Activated T-cell treated with anti-CD3 and anti-CD28 coated beads, Interleukin-2, amount 50 U/mL, for 24 hours (primary cell): ENCODE measurements at regions not wholly inside any gene's neighbourhood (a gene's known extent, or its start where the extent isn't known, plus 50 kb on each side); places are given as distances from the start of the nearest gene placed in this dataset.
"Not testable (repeated sequence)": the region's sequence is repeated elsewhere in the genome, so short reads cannot be mapped to it uniquely, and the experiment has no call there.

ENCODE experiments used
- DNase-seq: peaks from one replicate; pipeline ENCODE4 v3.0.0-alpha.2; 2020
- H3K27ac Mint-ChIP-seq: 2 replicates; pipeline ENCODE4 v1.8.0; 2020; ENCODE audit warnings: mild to moderate bottlenecking, mixed read lengths
- H3K27me3 Mint-ChIP-seq: 2 replicates; pipeline ENCODE4 v1.8.0; 2020; ENCODE audit warnings: mixed read lengths
- H3K36me3 Mint-ChIP-seq: 2 replicates; pipeline ENCODE4 v1.8.0; 2020; ENCODE audit warnings: low read depth, mixed read lengths
- H3K4me1 Mint-ChIP-seq: 2 replicates; pipeline ENCODE4 v1.8.0; 2020; ENCODE audit warnings: low read depth, mixed read lengths
- H3K4me3 Mint-ChIP-seq: 2 replicates; pipeline ENCODE4 v1.8.0; 2020; ENCODE audit warnings: mild to moderate bottlenecking, moderate library complexity, mixed read lengths
- H3K9me3 Mint-ChIP-seq: 2 replicates; pipeline ENCODE4 v1.8.0; 2020; ENCODE audit warnings: mixed read lengths

DNA sequence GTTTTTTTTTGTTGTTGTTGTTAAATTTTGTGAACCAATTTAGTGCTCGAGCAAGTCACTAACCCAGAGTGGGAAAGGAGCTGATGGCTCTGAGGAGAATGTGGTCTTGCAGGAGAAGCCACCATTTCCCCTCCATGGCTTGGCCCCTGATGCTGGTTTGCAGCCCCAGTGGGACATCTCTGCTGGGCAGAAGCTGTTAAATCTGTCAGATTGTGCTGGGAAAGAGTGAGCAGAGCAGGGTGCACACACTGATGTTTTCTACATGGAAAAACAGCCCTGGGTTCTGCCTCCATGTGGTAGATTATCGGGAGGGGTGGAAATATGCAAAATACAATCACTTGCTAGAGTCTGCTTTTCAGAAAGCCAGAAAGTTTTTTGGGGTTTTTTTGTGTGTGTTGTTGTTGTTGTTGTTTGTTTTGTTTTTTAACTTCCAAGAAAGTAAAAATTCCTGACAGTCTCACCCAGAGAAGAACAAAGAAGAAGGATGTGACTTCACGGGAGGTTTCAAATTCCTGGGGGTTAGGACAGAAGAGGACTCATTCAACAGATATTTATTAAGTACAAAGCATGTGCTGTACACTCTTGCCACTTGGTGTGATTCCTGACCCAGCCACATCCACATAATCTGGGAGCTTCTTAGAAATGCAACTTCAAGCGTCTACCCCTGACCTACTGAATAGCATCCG, 133.7 kb downstream of the FOXB1 start:
- no peak for DNase-seq
- Mint-ChIP-seq H3K27ac (no peak overlapping the region), H3K4me1 (no peaks in the 10 kb centered on the region), H3K4me3 (no peak overlapping the region), H3K36me3 (no peaks in the 10 kb centered on the region), H3K27me3 (peaks cover 51% of the 10 kb centered on the region), H3K9me3 (no peaks in the 10 kb centered on the region)

DNA sequence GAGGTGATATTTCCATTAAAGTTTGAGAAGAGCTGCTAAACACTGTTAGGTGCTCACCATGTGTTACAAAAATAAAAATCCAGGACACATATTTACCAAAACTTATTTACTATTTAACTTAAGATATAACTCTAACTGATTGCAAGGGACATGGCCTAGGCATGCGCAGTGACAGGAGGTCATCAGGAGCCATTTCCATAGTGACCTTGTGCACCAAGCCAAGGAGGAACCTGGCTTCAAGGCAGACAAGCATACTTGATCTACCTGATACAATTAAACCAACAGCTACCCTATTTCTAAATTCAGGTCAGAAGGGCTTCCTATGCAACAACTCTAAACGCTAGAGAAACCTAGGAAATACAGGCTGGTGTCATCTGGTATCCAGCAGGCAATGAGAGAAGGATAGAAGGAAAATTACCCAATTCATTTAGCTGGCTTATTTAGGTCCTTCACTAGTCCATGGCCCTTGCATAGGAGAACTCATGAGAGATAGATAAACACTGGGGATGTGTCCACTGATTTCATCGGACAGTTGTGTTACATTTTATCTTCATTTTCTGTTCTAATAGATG, 134.4 kb downstream of the FOXB1 start:
- no peak overlapping the region for H3K27ac Mint-ChIP-seq
- no peaks in the 10 kb centered on the region for H3K9me3 Mint-ChIP-seq
- no peak overlapping the region for H3K4me3 Mint-ChIP-seq
- DNase-seq = no peak
- H3K36me3 Mint-ChIP-seq = no peaks in the 10 kb centered on the region
- no peaks in the 10 kb centered on the region for H3K4me1 Mint-ChIP-seq
- peaks cover 49% of the 10 kb centered on the region for H3K27me3 Mint-ChIP-seq

GRCh38 chr15:60152386-60152785, 148.3 kb downstream of the FOXB1 start:
- DNase-seq = no peak
- H3K4me3 Mint-ChIP-seq = no peak overlapping the region
- H3K27ac Mint-ChIP-seq = no peak overlapping the region
- H3K9me3 Mint-ChIP-seq = no peaks in the 10 kb centered on the region
- peaks cover 38% of the 10 kb centered on the region for H3K27me3 Mint-ChIP-seq
- H3K4me1 Mint-ChIP-seq = peaks cover 18% of the 10 kb centered on the region
- no peaks in the 10 kb centered on the region for H3K36me3 Mint-ChIP-seq

DNA sequence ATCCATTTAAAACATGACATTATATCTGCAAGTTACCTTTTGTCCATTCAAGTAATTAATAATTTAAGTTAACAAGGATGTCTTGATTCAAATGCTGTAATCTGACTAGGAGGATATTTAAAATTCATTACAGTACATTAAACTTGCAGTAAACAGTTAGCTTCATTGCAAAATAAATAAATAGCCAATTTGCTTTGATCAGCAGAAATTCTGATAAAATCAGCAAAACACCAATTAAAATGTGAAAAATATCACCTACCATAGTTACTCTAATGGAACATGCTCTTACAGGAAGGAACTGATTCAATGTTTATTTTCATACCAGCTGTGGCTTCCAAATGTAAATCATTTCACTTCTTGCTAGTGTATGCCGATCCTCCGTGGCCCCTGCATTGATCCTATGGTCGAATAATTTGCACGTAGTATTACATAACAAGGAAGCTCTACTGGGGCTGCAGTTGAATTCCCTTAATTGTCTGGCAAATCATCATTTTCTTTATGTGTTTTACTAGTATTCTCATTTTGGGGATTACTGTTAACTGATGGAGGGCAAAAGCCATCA, 150.7 kb downstream of the FOXB1 start:
- H3K27me3 Mint-ChIP-seq = peaks cover 40% of the 10 kb centered on the region

GRCh38 chr15:60155661-60156060, 151.6 kb downstream of the FOXB1 start:
- Mint-ChIP-seq H3K36me3 (no peaks in the 10 kb centered on the region), H3K4me1 (peaks cover 18% of the 10 kb centered on the region), H3K9me3 (no peaks in the 10 kb centered on the region), H3K4me3 (no peak overlapping the region), H3K27ac (no peak overlapping the region), H3K27me3 (peaks cover 41% of the 10 kb centered on the region)
- no peak for DNase-seq

More for the DNA sequence above, 150.7 kb downstream of the FOXB1 start:
- DNase-seq = no peak
- H3K36me3 Mint-ChIP-seq = no peaks in the 10 kb centered on the region
- no peak overlapping the region for H3K4me3 Mint-ChIP-seq
- H3K9me3 Mint-ChIP-seq = no peaks in the 10 kb centered on the region
- H3K4me1 Mint-ChIP-seq = peaks cover 18% of the 10 kb centered on the region
- no peak overlapping the region for H3K27ac Mint-ChIP-seq

- no peak overlapping the region for H3K4me3 Mint-ChIP-seq
- H3K27me3 Mint-ChIP-seq = peaks cover 26% of the 10 kb centered on the region
- no peak for DNase-seq
- H3K9me3 Mint-ChIP-seq = no peaks in the 10 kb centered on the region
- H3K27ac Mint-ChIP-seq = no peak overlapping the region
- peaks cover 4% of the 10 kb centered on the region for H3K4me1 Mint-ChIP-seq
- H3K36me3 Mint-ChIP-seq = no peaks in the 10 kb centered on the region
Observed at GRCh38 chr15:60160909-60161308, 156.8 kb downstream of the FOXB1 start.

DNA sequence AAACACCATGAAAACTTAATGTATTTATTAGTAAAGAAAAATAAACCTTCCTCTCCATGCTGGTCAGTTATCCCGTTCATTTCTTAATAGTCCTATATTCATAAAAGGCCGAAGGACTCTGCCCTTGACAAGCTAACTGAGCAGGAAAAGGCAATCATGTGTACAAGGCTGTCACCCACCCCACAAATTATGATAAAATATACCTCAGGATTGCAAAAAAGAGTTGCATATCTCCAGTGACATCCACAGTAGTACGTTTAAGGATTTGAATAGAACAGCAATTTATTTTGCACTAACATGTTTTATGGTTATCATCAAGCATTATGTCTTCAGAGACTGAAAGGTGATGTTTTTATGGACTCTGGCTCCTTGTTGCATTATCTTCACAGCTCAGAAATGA, 157.6 kb downstream of the FOXB1 start:
- no peak overlapping the region for H3K4me3 Mint-ChIP-seq
- peaks cover 27% of the 10 kb centered on the region for H3K27me3 Mint-ChIP-seq

DNA sequence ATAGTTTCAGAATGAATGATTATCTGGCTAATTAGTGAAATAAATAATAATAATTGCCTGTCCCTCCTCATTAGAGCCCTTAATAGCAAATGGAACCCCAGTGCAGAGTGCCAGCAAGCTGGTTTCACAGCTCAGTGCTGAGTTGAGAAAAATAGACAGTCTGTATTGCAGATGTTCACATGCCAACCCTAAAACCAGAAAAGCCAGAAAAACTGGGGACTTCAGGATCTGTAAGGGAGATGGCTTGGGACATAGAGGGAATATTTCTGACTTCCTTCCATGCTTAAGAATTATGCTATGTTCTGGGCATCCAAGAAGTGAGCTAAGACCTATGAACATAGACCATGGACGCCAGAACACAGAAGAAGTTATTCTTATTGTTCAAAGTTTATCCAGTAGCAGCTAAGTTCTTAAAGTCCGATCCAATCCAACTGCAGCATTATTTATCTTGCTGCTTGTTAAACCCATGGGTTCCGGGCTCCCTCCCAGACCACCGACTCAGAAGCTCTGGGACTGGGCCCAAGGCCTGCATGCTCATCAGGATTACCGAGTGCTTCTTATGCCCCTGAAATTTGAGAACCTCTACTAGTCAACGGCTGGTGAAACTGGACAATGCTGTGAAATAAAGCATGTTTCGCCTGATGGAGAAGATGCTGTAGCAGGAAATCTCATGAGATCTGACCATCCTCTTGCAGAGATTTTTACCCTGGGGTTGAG, 158.3 kb downstream of the FOXB1 start:
- Mint-ChIP-seq H3K27ac (no peak overlapping the region), H3K4me3 (no peak overlapping the region)

More for the DNA sequence above, 157.6 kb downstream of the FOXB1 start:
- Mint-ChIP-seq H3K36me3 (no peaks in the 10 kb centered on the region), H3K27ac (no peak overlapping the region), H3K4me1 (no peaks in the 10 kb centered on the region), H3K9me3 (no peaks in the 10 kb centered on the region)
- no peak for DNase-seq

DNA sequence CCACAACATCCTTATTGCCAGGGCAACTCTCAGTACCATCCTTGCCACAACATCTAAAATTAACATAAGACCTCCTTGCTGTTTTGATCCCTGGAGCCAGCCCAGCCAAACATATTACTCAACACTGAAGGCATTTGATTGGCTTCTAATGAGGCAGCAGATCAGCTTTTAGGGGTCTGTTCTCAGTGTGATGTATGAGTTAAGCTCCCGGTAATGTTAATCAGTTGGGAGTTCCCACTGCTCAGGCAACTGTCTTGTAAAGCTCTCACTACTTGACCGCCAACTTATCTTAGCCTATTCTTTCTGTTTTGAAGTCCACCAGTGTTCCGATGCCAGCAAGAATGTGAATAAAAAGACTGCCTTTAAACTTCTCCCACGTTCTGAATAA, 158.9 kb downstream of the FOXB1 start:
- no peak overlapping the region for H3K4me3 Mint-ChIP-seq
- H3K27me3 Mint-ChIP-seq = peaks cover 27% of the 10 kb centered on the region
- no peaks in the 10 kb centered on the region for H3K36me3 Mint-ChIP-seq
- H3K9me3 Mint-ChIP-seq = no peaks in the 10 kb centered on the region
- DNase-seq = no peak
- no peak overlapping the region for H3K27ac Mint-ChIP-seq
- no peaks in the 10 kb centered on the region for H3K4me1 Mint-ChIP-seq

More for the DNA sequence above, 158.3 kb downstream of the FOXB1 start:
- H3K36me3 Mint-ChIP-seq = no peaks in the 10 kb centered on the region
- H3K27me3 Mint-ChIP-seq = peaks cover 27% of the 10 kb centered on the region
- no peaks in the 10 kb centered on the region for H3K4me1 Mint-ChIP-seq
- H3K9me3 Mint-ChIP-seq = no peaks in the 10 kb centered on the region
- no peak for DNase-seq

DNA sequence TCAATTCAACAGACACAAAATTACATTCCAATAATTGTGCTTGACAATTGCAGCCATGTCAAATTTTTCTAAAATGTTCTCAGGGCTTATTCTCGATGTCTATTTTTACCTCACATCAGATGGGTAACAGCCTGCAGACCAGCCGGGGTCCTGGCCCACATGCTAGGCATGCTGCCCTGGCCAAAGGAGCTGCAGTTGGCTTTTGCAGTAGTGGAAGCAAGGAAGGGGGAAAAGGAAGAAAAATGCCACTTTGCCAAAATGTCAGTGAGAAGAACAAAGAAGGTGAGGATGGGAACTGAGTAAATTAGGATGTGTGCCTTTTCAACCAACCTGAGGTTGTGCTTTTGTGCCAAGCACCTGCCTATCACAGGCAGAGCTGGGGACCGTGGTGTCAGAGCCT, 161.0 kb downstream of the FOXB1 start:
- peaks cover 17% of the 10 kb centered on the region for H3K27me3 Mint-ChIP-seq
- H3K4me1 Mint-ChIP-seq = no peaks in the 10 kb centered on the region
- no peak overlapping the region for H3K4me3 Mint-ChIP-seq
- no peaks in the 10 kb centered on the region for H3K36me3 Mint-ChIP-seq
- no peak overlapping the region for H3K27ac Mint-ChIP-seq
- DNase-seq = no peak
- H3K9me3 Mint-ChIP-seq = no peaks in the 10 kb centered on the region

- H3K27ac Mint-ChIP-seq = no peak overlapping the region
- H3K4me3 Mint-ChIP-seq = no peak overlapping the region
- peaks cover 1% of the 10 kb centered on the region for H3K4me1 Mint-ChIP-seq
- H3K27me3 Mint-ChIP-seq = peaks cover 10% of the 10 kb centered on the region
- H3K36me3 Mint-ChIP-seq = no peaks in the 10 kb centered on the region
- no peak for DNase-seq
- no peaks in the 10 kb centered on the region for H3K9me3 Mint-ChIP-seq
Observed at GRCh38 chr15:60172143-60172542, 168.0 kb downstream of the FOXB1 start.

GRCh38 chr15:60179786-60180391, 175.8 kb downstream of the FOXB1 start:
- H3K4me1 Mint-ChIP-seq = no peaks in the 10 kb centered on the region
- H3K36me3 Mint-ChIP-seq = no peaks in the 10 kb centered on the region
- H3K27ac Mint-ChIP-seq = no peak overlapping the region
- no peak for DNase-seq
- H3K4me3 Mint-ChIP-seq = no peak overlapping the region
- H3K27me3 Mint-ChIP-seq = peaks cover 31% of the 10 kb centered on the region
- H3K9me3 Mint-ChIP-seq = no peaks in the 10 kb centered on the region

- H3K27me3 Mint-ChIP-seq = peaks cover 34% of the 10 kb centered on the region
- H3K4me1 Mint-ChIP-seq, H3K9me3 Mint-ChIP-seq, H3K27ac Mint-ChIP-seq, H3K36me3 Mint-ChIP-seq, DNase-seq, H3K4me3 Mint-ChIP-seq: not testable (repeated sequence)
Observed at GRCh38 chr15:60181957-60182356, 177.8 kb downstream of the FOXB1 start.

- Mint-ChIP-seq H3K27ac (no peak overlapping the region), H3K9me3 (no peaks in the 10 kb centered on the region), H3K27me3 (peaks cover 37% of the 10 kb centered on the region), H3K4me1 (no peaks in the 10 kb centered on the region), H3K36me3 (no peaks in the 10 kb centered on the region), H3K4me3 (no peak overlapping the region)
- DNase-seq = no peak
Observed at GRCh38 chr15:60183366-60183765, 179.3 kb downstream of the FOXB1 start.
